Kidney (tissue), 13 donors: ENCODE measurements at regions not wholly inside any gene's neighbourhood (a gene's known extent, or its start where the extent isn't known, plus 50 kb on each side); places are given as distances from the start of the nearest gene placed in this dataset.

Experiments
- DNase-seq, 5 donors: peaks; one replicate each; pipeline ENCODE4 v3.0.0-alpha.2; 2013 to 2020
- FAIRE-seq: peaks from 2 replicates; lab custom pipeline; 2012; peaks lifted over from hg19 to GRCh38; lab: Jason Lieb, UNC
- H3K27ac ChIP-seq, 2 donors: one replicate each; pipeline ENCODE4 v1.7.0; 2013; ENCODE audit warnings: low read depth in 2 of 2, low read length in 2 of 2, inconsistent platforms in 1 of 2
- H3K27me3 ChIP-seq: one replicate; pipeline ENCODE4 v1.7.1; 2013; ENCODE audit warnings: low read length, inconsistent platforms; ENCODE audit not compliant: control insufficient read depth, insufficient read depth
- H3K36me3 ChIP-seq, 3 donors: one replicate each; pipeline versions ENCODE4 v1.7.0 to v1.7.1; 2013; ENCODE audit warnings: low read length in 3 of 3, control low read depth in 1 of 3, inconsistent platforms in 1 of 3; ENCODE audit not compliant: insufficient read depth in 3 of 3, control insufficient read depth in 2 of 3
- H3K4me1 ChIP-seq, 3 donors: one replicate each; pipeline versions ENCODE4 v1.7.0 to v1.7.1; 2013; ENCODE audit warnings: low read length in 3 of 3, inconsistent platforms in 1 of 3, low read depth in 1 of 3; ENCODE audit not compliant: control insufficient read depth in 2 of 3, insufficient read depth in 2 of 3
- H3K4me3 ChIP-seq, 3 donors: one replicate each; pipeline versions ENCODE4 v1.7.0 to v1.8.1; 2013; ENCODE audit warnings: low read length in 3 of 3, control low read depth in 1 of 3, inconsistent platforms in 1 of 3
- H3K9ac ChIP-seq, 3 donors: one replicate each; pipeline versions ENCODE4 v1.7.0 to v1.7.1; 2013; ENCODE audit warnings: low read length in 3 of 3, control low read depth in 1 of 3, inconsistent platforms in 1 of 3
- H3K9me3 ChIP-seq, 3 donors: one replicate each; pipeline versions ENCODE4 v1.7.0 to v1.7.1; 2013; ENCODE audit warnings: low read length in 3 of 3, control low read depth in 1 of 3, inconsistent platforms in 1 of 3; ENCODE audit not compliant: control insufficient read depth in 2 of 3, insufficient read depth in 1 of 3
- CTCF ChIP-seq: IDR thresholded peaks from 3 replicates; pipeline ENCODE4 v1.5.1; 2012; ENCODE audit warnings: mild to moderate bottlenecking, moderate library complexity, borderline replicate concordance; ENCODE audit not compliant: insufficient read depth; ENCODE audit errors: extremely low read depth
- intact Hi-C: fragments of 100-400 bp; cut with DNase I; formaldehyde crosslinking; loops from one replicate; pipeline ENCODE4 v1.11.1; 2022
- donor health status: control.
- donor health status: control.
- donor health status: control.
- donor health status: control.
- donor health status: control.
- donor health status: DM: yes; HTN: yes; CAD: no.
- donor health status: Normal renal cell carcinoma (clear cell type).

DNA sequence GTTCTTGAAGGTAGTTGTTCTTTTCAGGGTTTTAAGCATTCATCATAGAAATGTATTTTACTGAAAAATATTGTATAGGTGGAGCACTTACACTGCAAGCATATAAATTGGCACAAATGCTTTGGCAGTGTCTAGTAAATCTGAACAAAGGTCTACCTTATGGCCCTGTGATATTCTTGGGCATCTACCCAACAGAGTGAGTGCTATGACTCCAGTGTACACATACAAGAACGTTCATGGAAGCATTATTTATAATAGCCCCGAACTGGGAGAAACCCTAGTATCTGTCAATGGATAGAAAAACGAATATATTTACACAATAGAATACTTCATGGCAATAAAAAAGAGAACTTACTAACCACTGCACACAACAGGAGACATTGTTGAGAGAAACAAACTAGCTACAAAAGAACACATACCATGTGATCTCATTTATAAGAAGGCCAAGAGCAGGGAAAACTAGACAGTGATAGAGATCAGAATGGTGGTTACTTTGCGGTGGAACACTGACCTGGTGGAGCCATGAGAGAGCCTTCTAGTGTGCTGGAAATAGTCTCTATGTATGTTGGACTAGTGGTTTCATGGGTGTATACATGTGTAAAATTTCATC is 96.0 kb downstream of the MAB21L3 start:
- no peak overlapping the region for H3K9ac ChIP-seq
- DNase-seq (no peak), FAIRE-seq (no peak)
- peaks cover 0 to 3% (median 0%) of the 10 kb centered on the region in 3 donors for H3K9me3 ChIP-seq
- H3K27ac ChIP-seq = no peak overlapping the region
- H3K4me3 ChIP-seq = no peak overlapping the region
- no peak for TF ChIP-seq CTCF
- H3K36me3 ChIP-seq = no peaks in the 10 kb centered on the region
- H3K4me1 ChIP-seq = no peaks in the 10 kb centered on the region
- no peaks in the 10 kb centered on the region for H3K27me3 ChIP-seq
- intact Hi-C loops = no loop called here

DNA sequence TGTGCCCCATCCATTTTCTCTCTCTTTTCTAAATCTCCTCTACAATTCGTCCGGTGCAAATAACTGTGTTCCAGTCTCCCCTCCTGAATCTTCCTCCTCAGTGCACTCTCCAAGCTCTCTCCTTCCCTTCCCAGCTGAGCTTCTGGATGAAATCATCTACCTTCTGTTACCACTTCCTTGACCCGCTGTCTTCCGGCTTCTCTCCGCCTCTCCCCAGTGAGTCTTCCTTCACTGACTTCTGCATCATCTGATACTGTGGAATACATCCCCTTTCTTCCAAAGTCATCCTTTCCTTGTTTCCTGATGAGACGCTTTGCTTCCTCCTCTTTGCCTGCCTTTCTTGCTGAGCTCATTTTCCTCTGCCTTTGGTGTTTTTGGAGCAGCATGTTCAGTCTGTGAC is 96.9 kb downstream of the MAB21L3 start:
- Histone ChIP-seq H3K4me3 (no peak overlapping the region), H3K4me1 (no peaks in the 10 kb centered on the region), H3K9ac (no peak overlapping the region), H3K27me3 (no peaks in the 10 kb centered on the region), H3K27ac (no peak overlapping the region), H3K36me3 (no peaks in the 10 kb centered on the region), H3K9me3 (peaks cover 0 to 3% (median 0%) of the 10 kb centered on the region in 3 donors)
- DNase-seq = no peak
- no peak for TF ChIP-seq CTCF
- intact Hi-C loops = no loop called here
- no peak for FAIRE-seq

DNA sequence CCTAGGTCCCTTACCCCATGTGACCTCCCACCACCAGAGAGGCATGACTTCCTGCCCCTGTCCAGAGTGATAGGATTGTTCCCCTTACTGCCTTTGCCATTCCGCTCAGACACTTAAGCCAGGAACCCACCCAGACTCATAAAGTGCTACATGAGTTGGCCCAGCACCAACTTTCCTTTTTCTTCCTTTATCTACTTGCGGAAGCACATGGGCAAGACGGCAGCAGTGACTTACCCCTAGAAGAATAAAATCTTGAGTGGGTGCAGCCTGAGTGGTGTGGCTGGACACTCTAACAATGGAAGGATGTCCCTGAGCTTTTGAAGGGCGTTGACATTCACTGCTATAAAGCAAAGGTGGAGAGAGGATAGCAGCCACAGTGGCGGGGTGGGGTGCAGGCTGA is 100.1 kb downstream of the MAB21L3 start:
- FAIRE-seq (no peak), DNase-seq (no peak)
- no peak overlapping the region for H3K27ac ChIP-seq
- H3K4me3 ChIP-seq = no peak overlapping the region
- no peaks in the 10 kb centered on the region for H3K9me3 ChIP-seq
- no peak overlapping the region for H3K9ac ChIP-seq
- no peaks in the 10 kb centered on the region for H3K4me1 ChIP-seq
- no peaks in the 10 kb centered on the region for H3K27me3 ChIP-seq
- no peak for TF ChIP-seq CTCF
- no peaks in the 10 kb centered on the region for H3K36me3 ChIP-seq
- intact Hi-C loops = no loop called here

DNA sequence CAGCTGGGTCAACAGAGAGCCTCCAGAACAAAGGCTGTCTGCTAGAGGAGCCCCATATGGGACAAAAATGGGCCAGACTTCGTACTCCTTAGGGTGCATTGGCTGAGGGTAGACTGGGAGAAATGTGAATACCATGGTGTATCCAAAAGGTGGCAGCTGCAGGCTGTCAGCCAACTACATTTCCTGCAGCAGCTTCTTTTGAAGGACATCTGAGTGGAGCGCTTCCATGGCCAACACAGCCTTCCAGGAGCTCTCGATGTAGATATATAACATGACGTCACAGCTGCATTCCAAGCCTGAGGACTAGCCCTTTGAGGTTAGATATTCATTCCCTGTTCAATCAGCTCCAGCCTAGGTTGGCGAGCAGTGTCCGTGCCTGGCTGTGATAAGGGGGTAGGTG is 107.7 kb downstream of the MAB21L3 start:
- FAIRE-seq (no peak), DNase-seq (peak in 1 of 5 donors; percentile 10)
- no peak overlapping the region for H3K9ac ChIP-seq
- intact Hi-C loops = no loop called here
- no peaks in the 10 kb centered on the region for H3K27me3 ChIP-seq
- no peak overlapping the region for H3K4me3 ChIP-seq
- H3K9me3 ChIP-seq = no peaks in the 10 kb centered on the region
- no peaks in the 10 kb centered on the region for H3K4me1 ChIP-seq
- no peak overlapping the region for H3K27ac ChIP-seq
- no peaks in the 10 kb centered on the region for H3K36me3 ChIP-seq
- no peak for TF ChIP-seq CTCF
